ENCODE measurements at regions not wholly inside any gene's neighbourhood (a gene's known extent, or its start where the extent isn't known, plus 50 kb on each side); places are given as distances from the start of the nearest gene placed in this dataset.
"Not testable (repeated sequence)": the region's sequence is repeated elsewhere in the genome, so short reads cannot be mapped to it uniquely, and the experiment has no call there.

- no peak for DNase-seq
Measured at GRCh38 chr2:194725169-194725568, 931.9 kb upstream of the SLC39A10 start.

GRCh38 chr2:194723446-194723845 is 933.6 kb upstream of the SLC39A10 start:
- no peak for DNase-seq

- DNase-seq: no peak
Measured at GRCh38 chr2:194721227-194721626, 935.8 kb upstream of the SLC39A10 start.

- DNase-seq: no peak
Measured at GRCh38 chr2:194720462-194720861, 936.6 kb upstream of the SLC39A10 start.

- DNase-seq: no peak
Measured at GRCh38 chr2:194718881-194719280, 938.1 kb upstream of the SLC39A10 start.

- DNase-seq: no peak
Measured at GRCh38 chr2:194714541-194714940, 942.5 kb upstream of the SLC39A10 start.

GRCh38 chr2:194709840-194710239 is 947.2 kb upstream of the SLC39A10 start:
- no peak for DNase-seq

GRCh38 chr2:194706179-194706578 is 950.8 kb upstream of the SLC39A10 start:
- DNase-seq: no peak

- no peak for DNase-seq
Measured at GRCh38 chr2:194705398-194705797, 951.6 kb upstream of the SLC39A10 start.

GRCh38 chr2:194700726-194701125 is 956.3 kb upstream of the SLC39A10 start:
- no peak for DNase-seq

GRCh38 chr2:194700116-194700515 is 956.9 kb upstream of the SLC39A10 start:
- DNase-seq: no peak

- DNase-seq: no peak
Measured at GRCh38 chr2:194698012-194698411, 959.0 kb upstream of the SLC39A10 start.

GRCh38 chr2:194697439-194697838 is 959.6 kb upstream of the SLC39A10 start:
- no peak for DNase-seq

- no peak for DNase-seq
Measured at GRCh38 chr2:194696690-194697089, 960.3 kb upstream of the SLC39A10 start.

GRCh38 chr2:194686569-194686968 is 970.5 kb upstream of the SLC39A10 start:
- DNase-seq: no peak

- DNase-seq: no peak
Measured at GRCh38 chr2:194674043-194674442, 983.0 kb upstream of the SLC39A10 start.

GRCh38 chr2:194672994-194673393 is 984.0 kb upstream of the SLC39A10 start:
- no peak for DNase-seq

GRCh38 chr2:194661431-194661830 is 995.6 kb upstream of the SLC39A10 start:
- DNase-seq: no peak

GRCh38 chr2:194639057-194639456 is 1018.0 kb upstream of the SLC39A10 start:
- DNase-seq: not testable (repeated sequence)

GRCh38 chr2:194621945-194622344 is 1035.1 kb upstream of the SLC39A10 start:
- no peak for DNase-seq

- no peak for DNase-seq
Measured at GRCh38 chr2:194619366-194619765, 1037.7 kb upstream of the SLC39A10 start.

GRCh38 chr2:194618432-194618831 is 1038.6 kb upstream of the SLC39A10 start:
- DNase-seq: no peak

- DNase-seq: no peak
Measured at GRCh38 chr2:194616334-194616733, 1040.7 kb upstream of the SLC39A10 start.

- no peak for DNase-seq
Measured at GRCh38 chr2:194610297-194610696, 1046.7 kb upstream of the SLC39A10 start.

- DNase-seq: no peak
Measured at GRCh38 chr2:194603429-194603828, 1053.6 kb upstream of the SLC39A10 start.

- no peak for DNase-seq
Measured at GRCh38 chr2:194602750-194603149, 1054.3 kb upstream of the SLC39A10 start.
